ENCODE measurements at regions not wholly inside any gene's neighbourhood (a gene's known extent, or its start where the extent isn't known, plus 50 kb on each side); places are given as distances from the start of the nearest gene placed in this dataset.

GRCh38 chr18:75644871-75645270, 217.4 kb upstream of the SMIM21 start:
- no peak for DNase-seq (ENCODE audit: extremely low read depth, low read depth)

- no peak for DNase-seq (ENCODE audit: extremely low read depth, low read depth)
Observed at GRCh38 chr18:75643083-75643482, 215.6 kb upstream of the SMIM21 start.

- no peak for DNase-seq (ENCODE audit: extremely low read depth, low read depth)
Observed at GRCh38 chr18:75639472-75639831, 211.9 kb upstream of the SMIM21 start.

GRCh38 chr18:75638776-75639471, 211.4 kb upstream of the SMIM21 start:
- DNase-seq (ENCODE audit: extremely low read depth, low read depth): no peak

GRCh38 chr18:75638223-75638775, 210.8 kb upstream of the SMIM21 start:
- no peak for DNase-seq (ENCODE audit: extremely low read depth, low read depth)

- DNase-seq (ENCODE audit: extremely low read depth, low read depth): no peak
Observed at GRCh38 chr18:75635096-75635495, 207.6 kb upstream of the SMIM21 start.

- DNase-seq (ENCODE audit: extremely low read depth, low read depth): no peak
Observed at GRCh38 chr18:75625966-75626365, 198.5 kb upstream of the SMIM21 start.

GRCh38 chr18:75624869-75625268, 197.4 kb upstream of the SMIM21 start:
- DNase-seq (ENCODE audit: extremely low read depth, low read depth): no peak

- no peak for DNase-seq (ENCODE audit: extremely low read depth, low read depth)
Observed at GRCh38 chr18:75621818-75622217, 194.3 kb upstream of the SMIM21 start.

- no peak for DNase-seq (ENCODE audit: extremely low read depth, low read depth)
Observed at GRCh38 chr18:75618146-75618545, 190.6 kb upstream of the SMIM21 start.

- no peak for DNase-seq (ENCODE audit: extremely low read depth, low read depth)
Observed at GRCh38 chr18:75612456-75612855, 185.0 kb upstream of the SMIM21 start.

GRCh38 chr18:75607701-75608100, 180.2 kb upstream of the SMIM21 start:
- no peak for DNase-seq (ENCODE audit: extremely low read depth, low read depth)

- DNase-seq (ENCODE audit: extremely low read depth, low read depth): no peak
Observed at GRCh38 chr18:75592527-75592926, 165.0 kb upstream of the SMIM21 start.

GRCh38 chr18:75588412-75588811, 160.9 kb upstream of the SMIM21 start:
- no peak for DNase-seq (ENCODE audit: extremely low read depth, low read depth)

- no peak for DNase-seq (ENCODE audit: extremely low read depth, low read depth)
Observed at GRCh38 chr18:75587131-75587530, 159.6 kb upstream of the SMIM21 start.

- no peak for DNase-seq (ENCODE audit: extremely low read depth, low read depth)
Observed at GRCh38 chr18:75586130-75586889, 158.8 kb upstream of the SMIM21 start.

GRCh38 chr18:75582940-75583339, 155.4 kb upstream of the SMIM21 start:
- DNase-seq (ENCODE audit: extremely low read depth, low read depth): no peak

GRCh38 chr18:75582406-75582821, 154.9 kb upstream of the SMIM21 start:
- no peak for DNase-seq (ENCODE audit: extremely low read depth, low read depth)

GRCh38 chr18:75581336-75582131, 154.0 kb upstream of the SMIM21 start:
- no peak for DNase-seq (ENCODE audit: extremely low read depth, low read depth)

- DNase-seq (ENCODE audit: extremely low read depth, low read depth): no peak
Observed at GRCh38 chr18:75574187-75574586, 146.7 kb upstream of the SMIM21 start.

GRCh38 chr18:75563150-75563549, 135.6 kb upstream of the SMIM21 start:
- no peak for DNase-seq (ENCODE audit: extremely low read depth, low read depth)
